Mesothelial cell of epicardium (in vitro differentiated cells): ENCODE measurements at regions not wholly inside any gene's neighbourhood (a gene's known extent, or its start where the extent isn't known, plus 50 kb on each side); places are given as distances from the start of the nearest gene placed in this dataset.
"Not testable (repeated sequence)": the region's sequence is repeated elsewhere in the genome, so short reads cannot be mapped to it uniquely, and the experiment has no call there.

Experiments
- DNase-seq, 2 experiments: peaks; one replicate each; pipeline ENCODE4 v3.0.0; 2021; ENCODE audit warnings: low spot score in 2 of 2; ENCODE audit not compliant: unreplicated experiment in 2 of 2
- H3K27ac Mint-ChIP-seq: 2 replicates; pipeline ENCODE4 v1.8.0; 2021; ENCODE audit warnings: mixed read lengths
- H3K27me3 Mint-ChIP-seq: 2 replicates; pipeline ENCODE4 v1.8.0; 2021; ENCODE audit warnings: low read depth, mixed read lengths
- H3K36me3 Mint-ChIP-seq: 2 replicates; pipeline ENCODE4 v1.8.0; 2021; ENCODE audit warnings: mixed read lengths
- H3K4me1 Mint-ChIP-seq: 2 replicates; pipeline ENCODE4 v1.8.0; 2021; ENCODE audit warnings: mixed read lengths
- H3K4me3 Mint-ChIP-seq: 2 replicates; pipeline ENCODE4 v1.8.0; 2021; ENCODE audit warnings: mild to moderate bottlenecking, moderate library complexity, mixed read lengths
- H3K9me3 Mint-ChIP-seq: 2 replicates; pipeline ENCODE4 v1.8.0; 2021; ENCODE audit warnings: mixed read lengths
- TF ChIP-seq, protein P1 (sequence below): fragments of 200-600 bp; sonication (generic); IDR thresholded peaks from one replicate; pipeline ENCODE4 v1.5.0; 2021; ENCODE audit warnings: antibody characterized with exemption; ENCODE audit not compliant: unreplicated experiment

DNA sequence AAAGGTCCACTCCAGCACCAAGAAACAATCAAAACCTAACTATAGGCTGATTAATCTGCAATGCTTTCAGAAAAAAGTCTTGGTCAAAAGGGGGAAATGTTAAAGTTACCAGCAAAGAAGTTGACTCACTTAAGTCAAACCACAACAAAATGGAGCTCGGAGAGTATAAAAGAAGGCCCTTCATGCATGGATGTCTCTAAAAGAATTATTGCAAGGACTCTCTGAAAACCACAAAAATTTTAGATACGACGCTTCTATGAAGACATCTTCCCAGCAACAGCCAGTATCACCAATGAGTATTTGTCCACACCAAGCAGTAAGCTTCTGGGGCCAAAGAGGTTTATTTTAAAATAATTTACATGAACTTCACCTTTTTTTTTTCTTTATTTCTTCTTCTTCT, 1327.4 kb upstream of the CDH18 start:
- not testable (repeated sequence) for H3K36me3 Mint-ChIP-seq, H3K27me3 Mint-ChIP-seq, H3K27ac Mint-ChIP-seq, DNase-seq, H3K4me3 Mint-ChIP-seq, H3K9me3 Mint-ChIP-seq, H3K4me1 Mint-ChIP-seq

DNA sequence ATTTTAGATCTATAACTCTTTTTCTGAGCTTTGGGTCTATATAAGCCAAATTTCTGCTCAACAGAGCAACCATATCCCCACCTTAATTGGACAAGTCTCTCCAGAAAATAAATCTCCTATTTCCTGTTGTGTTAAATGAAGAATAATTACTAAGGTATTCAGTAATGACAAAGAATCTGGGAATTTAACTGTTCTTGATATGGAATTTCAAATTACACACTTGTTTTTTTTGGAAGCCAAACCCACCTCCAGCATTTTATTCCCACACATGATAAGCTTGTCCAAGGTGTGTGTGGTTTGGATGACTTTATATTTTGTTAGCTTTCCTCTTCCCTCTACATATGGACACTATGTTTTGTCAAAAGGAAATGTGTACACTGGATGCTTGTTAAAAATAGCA, 1313.2 kb upstream of the CDH18 start:
- DNase-seq, H3K27ac Mint-ChIP-seq, H3K36me3 Mint-ChIP-seq, H3K27me3 Mint-ChIP-seq, H3K9me3 Mint-ChIP-seq, H3K4me3 Mint-ChIP-seq, H3K4me1 Mint-ChIP-seq: not testable (repeated sequence)

DNA sequence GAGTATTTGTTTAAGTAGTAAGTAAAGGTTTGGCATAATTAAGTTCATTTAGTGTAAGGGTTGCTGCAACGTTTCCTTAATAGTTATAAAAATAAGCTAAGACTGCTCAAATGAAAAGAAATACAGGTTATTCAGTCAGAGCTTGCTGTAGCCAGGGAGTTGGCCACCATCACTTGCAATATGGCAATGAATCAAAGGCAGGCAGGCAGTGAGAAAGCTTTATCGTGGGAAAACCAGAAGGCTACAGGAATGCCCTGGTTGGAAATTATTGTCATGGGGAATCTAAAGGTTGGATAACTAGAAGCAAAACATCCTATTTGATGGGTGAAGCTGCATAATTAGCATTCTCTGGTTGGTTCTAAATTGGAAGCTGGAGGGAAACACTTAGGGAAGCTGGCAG, 1286.4 kb upstream of the CDH18 start:
- DNase-seq, H3K4me3 Mint-ChIP-seq, H3K9me3 Mint-ChIP-seq, H3K36me3 Mint-ChIP-seq, H3K27me3 Mint-ChIP-seq, H3K27ac Mint-ChIP-seq: not testable (repeated sequence)
- peaks cover 19% of the 10 kb centered on the region for H3K4me1 Mint-ChIP-seq

DNA sequence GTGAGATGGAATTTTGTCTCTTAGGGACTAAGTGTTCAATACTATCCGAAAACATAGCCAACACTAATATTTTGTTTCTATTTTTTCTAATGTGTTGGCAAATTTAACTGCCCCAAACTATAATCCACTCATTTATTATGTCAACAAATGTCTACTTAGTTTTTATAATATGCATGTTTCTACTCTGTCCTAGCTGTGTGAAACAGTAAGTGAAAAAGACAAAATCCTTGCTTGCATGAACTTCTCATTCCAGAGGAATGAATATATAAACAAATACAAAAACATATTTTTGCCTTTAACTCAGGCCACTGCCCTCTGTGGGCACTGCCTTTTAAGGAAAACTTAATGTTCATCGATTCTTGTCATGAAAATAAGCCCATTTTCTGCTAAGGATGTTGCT, 1275.4 kb upstream of the CDH18 start:
- Mint-ChIP-seq H3K4me3 (no peak overlapping the region), H3K36me3 (no peaks in the 10 kb centered on the region), H3K9me3 (peaks cover 7% of the 10 kb centered on the region), H3K27ac (no peak overlapping the region), H3K4me1 (no peaks in the 10 kb centered on the region), H3K27me3 (no peaks in the 10 kb centered on the region)
- TF ChIP-seq, protein P1, sequence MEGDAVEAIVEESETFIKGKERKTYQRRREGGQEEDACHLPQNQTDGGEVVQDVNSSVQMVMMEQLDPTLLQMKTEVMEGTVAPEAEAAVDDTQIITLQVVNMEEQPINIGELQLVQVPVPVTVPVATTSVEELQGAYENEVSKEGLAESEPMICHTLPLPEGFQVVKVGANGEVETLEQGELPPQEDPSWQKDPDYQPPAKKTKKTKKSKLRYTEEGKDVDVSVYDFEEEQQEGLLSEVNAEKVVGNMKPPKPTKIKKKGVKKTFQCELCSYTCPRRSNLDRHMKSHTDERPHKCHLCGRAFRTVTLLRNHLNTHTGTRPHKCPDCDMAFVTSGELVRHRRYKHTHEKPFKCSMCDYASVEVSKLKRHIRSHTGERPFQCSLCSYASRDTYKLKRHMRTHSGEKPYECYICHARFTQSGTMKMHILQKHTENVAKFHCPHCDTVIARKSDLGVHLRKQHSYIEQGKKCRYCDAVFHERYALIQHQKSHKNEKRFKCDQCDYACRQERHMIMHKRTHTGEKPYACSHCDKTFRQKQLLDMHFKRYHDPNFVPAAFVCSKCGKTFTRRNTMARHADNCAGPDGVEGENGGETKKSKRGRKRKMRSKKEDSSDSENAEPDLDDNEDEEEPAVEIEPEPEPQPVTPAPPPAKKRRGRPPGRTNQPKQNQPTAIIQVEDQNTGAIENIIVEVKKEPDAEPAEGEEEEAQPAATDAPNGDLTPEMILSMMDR = no peak
- DNase-seq = no peak

DNA sequence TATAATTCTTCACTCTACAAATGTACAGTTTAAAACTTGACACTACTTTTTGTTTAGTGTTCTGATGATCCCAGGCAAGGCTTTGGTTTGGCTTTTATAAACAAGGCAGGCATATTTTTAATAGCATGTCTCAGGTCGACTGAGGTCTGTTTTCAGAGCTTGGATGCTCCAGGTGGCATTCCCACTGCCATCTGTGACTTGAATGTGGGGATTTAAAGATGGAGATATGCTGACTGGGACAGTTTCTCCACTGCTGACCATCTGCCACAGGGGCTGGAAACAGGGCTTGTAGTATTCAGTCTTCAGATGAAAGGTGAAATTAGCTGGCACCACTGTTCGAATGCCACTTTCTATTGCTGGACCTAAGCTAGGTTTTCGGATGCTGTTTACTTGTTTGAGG, 1266.2 kb upstream of the CDH18 start:
- Mint-ChIP-seq H3K4me1 (peaks cover 3% of the 10 kb centered on the region), H3K27me3 (no peaks in the 10 kb centered on the region), H3K4me3 (no peak overlapping the region), H3K36me3 (peaks cover 9% of the 10 kb centered on the region), H3K9me3 (peaks cover 16% of the 10 kb centered on the region), H3K27ac (no peak overlapping the region)
- TF ChIP-seq, protein P1 = no peak
- no peak for DNase-seq

DNA sequence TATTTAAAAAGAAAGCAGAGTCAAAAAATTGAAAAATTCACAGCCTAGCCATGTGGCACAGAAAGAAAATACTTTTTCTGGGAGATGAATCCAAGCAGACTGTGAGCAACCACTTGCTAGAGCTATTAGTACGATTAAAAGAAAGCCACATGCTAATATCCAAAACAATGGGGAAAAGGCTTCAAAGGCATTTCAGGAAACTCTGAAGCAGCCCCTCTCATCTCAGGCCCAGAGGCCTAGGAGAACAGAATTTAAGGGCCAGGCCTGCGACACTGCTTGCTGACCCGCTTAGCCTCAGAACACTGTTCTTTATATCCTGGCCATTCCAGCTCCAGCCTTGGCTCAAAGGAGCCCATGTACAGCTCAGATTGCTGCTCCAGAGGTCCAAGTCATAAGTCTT, 1257.0 kb upstream of the CDH18 start:
- TF ChIP-seq, protein P1 = no peak
- Mint-ChIP-seq H3K4me3 (no peak overlapping the region), H3K27ac (no peak overlapping the region), H3K4me1 (no peaks in the 10 kb centered on the region), H3K27me3 (no peaks in the 10 kb centered on the region), H3K36me3 (peaks cover under 1% of the 10 kb centered on the region), H3K9me3 (peaks cover under 1% of the 10 kb centered on the region)
- no peak for DNase-seq

DNA sequence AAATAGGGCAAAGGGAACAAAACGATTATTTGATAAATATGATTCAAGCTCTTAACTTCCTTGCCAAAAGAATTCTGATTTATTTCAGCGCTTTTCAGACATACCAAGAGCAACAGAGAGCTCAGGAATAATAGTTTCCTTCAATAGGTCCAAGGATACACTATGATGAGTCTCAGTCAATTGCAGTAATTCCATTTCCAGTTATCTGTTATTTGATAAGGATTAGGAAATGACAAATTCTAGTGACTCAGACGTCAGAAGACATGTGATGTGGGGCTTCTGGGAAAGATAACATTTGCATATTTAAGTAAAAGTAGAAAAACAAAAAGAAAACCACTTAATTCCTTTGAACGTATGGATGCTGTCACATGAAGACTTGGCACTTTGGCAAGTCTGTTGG, 1250.8 kb upstream of the CDH18 start:
- Mint-ChIP-seq H3K4me1 (peaks cover 10% of the 10 kb centered on the region), H3K27me3 (no peaks in the 10 kb centered on the region), H3K36me3 (no peaks in the 10 kb centered on the region), H3K9me3 (no peaks in the 10 kb centered on the region), H3K27ac (no peak overlapping the region), H3K4me3 (no peak overlapping the region)
- no peak for DNase-seq
- TF ChIP-seq, protein P1 = no peak
